GM19240 (cell line): ENCODE measurements at regions not wholly inside any gene's neighbourhood (a gene's known extent, or its start where the extent isn't known, plus 50 kb on each side); places are given as distances from the start of the nearest gene placed in this dataset.

Experiments used
- DNase-seq: peaks from one replicate; pipeline ENCODE4 v3.0.0; 2011; ENCODE audit warnings: low spot score; ENCODE audit not compliant: insufficient read length

DNA sequence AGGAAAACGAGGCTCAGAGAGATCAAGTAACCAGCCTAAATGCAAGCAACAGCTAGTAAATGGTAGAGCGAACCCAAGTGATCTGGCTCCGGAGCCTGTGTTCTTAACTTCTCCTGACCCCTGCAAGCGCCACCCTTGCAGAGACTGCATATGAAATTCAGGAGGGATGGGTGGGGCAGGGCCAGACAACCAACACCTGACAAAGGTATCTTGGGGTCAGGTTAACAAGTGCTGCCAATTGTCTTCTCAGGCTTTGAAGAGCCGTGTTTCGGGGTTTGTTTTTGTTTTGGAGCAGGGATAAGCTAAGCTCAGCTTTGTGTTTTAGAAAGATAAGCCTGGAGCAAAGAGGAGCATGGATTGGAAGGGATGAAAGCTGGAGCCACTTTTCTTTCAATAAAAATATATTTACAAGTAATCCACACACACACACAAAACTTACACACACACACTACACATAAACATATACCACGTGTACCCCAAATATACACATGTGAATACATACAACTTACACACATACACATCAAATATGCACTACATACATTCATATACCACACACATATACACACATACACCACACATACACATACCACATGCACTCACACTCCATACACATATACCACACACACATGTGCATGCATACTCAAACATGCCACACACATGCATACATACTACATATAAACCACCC is 722.0 kb downstream of the DIAPH3 start:
- DNase-seq = no peak

DNA sequence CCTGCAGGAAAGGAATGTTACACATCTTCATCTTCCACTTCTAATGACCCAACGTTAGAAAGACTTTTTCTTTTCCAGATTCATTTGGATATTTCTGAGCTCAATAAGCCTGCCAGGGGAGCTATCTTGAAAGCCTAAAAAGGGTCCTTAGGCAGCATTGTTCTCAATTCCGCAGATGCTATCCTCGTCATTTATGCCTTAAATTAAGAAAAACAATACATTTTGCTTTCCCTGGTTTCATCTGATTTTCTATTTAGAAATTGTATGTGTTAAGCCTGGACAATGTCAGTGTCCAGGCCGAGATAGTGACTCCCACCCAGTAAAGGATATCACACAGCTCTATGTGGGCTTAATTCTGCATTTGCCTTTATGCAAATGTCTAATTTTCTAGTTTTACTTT is 721.3 kb downstream of the DIAPH3 start:
- DNase-seq = no peak

DNA sequence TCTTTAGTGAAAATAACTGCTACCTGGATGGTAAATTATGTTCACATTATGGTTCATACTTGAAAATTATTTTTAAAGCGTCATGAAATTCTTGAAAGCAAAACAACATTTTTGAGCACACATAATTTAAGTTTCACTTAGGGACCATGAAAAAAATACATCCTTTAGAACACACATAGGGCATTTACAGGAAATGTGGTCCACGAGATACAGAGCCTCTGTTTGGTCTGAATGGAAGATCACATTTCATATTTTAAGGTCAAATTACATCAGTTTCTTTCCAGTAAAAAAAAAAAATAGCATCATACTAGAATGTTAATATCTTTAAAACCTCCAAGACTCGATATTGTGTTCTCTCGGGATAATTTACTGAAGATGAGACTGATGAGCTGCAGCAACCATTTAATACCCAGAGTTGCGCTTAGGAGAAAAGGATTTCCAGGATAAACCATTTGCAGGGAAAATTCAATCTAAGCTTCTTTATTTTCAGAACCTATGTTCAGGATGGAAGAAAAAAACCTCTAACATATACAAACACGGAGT is 720.7 kb downstream of the DIAPH3 start:
- no peak for DNase-seq

DNA sequence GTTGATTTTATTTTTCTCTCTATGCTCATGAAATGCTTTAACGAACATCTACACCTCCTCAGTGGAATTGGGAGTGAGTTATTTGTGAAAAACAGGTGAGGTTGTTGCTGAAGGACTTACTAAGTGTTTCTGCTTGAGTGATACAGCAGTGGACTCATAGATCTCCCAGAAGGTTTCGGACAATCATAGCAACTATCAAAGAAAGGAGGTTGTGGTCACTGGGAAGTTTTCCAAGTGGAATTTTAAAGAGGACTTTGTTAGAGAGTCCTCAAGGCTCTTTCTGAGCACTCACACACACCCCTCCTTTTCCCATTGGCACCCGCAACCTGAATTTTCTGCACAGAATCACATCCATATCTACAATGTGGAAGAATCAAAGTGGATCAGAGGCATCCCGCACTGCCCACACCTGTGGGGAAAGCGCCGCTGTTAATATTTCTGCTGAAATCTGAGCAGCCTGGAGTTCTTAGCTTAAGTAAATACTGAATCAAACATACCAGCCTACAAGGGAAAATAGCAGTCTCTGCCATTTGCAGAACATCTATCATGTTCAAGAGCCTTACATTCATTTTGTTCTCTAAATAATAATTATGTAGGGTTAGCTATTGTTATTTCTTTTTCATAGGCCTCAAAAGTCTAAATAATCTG is 719.4 kb downstream of the DIAPH3 start:
- DNase-seq = no peak

DNA sequence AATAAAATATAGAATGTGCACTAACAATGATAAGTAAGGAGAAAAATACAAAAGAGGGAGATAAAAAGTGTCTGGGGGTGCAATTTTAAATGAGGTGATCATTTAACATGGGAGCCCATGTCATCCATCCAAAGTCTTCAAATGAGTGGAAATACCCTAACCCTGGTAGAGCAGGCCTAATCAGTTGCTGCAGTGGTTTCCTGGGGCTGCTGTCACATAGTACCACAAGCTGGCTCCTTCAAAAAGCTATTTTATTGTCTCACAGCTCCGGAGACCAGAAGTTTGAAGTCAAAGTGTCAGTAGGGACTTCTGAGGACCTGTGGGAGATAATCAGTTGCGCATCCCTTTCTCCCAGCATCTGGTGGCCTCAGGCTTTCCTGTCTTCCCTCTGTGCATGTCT is 717.9 kb downstream of the DIAPH3 start:
- DNase-seq = no peak

DNA sequence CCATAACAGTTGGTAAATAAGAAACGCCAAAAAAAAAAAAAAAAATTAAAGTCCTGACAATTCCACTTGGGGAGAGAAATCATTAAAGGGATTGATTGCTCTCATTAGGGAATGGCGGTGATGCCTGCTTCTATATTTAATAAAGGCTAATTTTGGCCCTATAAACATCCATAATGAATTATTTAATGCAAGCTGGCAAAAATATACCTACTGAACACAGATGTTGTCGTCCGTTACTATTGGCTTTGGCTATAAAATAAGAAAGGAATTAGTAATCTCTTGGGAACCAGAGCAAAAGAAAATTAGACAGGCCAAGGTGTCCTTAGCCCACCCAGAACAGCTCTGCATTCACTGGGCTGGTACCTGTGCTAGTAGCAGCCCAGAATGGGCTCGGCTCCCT is 717.3 kb downstream of the DIAPH3 start:
- DNase-seq = no peak

DNA sequence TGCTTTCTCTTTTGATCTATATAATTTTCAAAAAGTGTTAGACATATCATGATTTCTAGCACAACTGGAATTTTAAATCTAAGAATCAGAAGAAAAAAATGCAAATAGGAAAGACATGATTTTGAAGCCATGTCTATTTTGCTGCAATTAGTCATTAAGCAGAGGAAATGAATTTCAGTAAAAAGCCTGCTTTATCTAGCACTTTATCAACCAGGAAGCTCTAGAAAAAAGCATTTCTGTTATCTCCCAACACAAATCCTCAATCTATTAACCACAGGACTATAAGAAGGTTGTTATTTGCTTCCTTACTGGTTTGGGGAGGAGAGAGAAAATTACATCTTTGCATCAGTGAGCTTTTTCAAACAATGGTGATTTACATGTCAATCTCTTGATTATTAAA is 716.7 kb downstream of the DIAPH3 start:
- DNase-seq = no peak

DNA sequence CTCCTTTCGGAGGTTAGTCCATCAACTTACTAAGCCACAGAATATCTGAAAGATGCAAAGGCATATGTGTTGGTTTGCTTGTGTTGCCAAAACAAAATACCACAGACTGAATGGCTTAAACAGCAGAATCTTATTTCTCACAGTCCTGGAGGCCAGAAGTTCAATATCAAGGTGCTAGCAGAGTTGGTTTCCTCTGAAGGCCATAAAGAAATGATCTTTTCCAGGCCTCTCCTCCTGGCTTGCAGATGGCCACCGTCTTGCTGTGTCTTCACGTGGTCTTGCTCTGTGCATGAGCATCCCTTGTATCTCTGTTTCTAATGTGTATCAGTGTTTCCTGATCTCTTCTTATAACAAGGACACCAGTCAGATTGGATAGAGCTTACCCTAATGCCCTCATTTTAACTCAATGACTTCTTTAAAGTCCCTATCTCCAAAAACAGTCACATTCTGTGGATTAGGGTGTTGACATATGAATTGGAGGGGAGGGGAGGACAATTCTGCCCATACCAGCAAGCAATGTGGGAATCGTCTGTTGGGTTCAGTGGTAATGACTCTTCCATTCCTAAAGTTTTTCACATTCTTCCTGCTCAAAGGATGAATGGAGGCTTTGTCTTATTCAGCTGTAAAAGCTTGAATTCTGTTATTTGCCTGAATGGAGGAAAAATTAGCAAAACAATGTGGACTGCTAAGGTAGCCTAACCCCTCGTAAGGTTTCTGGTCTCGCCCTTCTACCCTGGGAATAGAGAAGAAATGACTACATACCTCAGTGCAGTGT is 715.7 kb downstream of the DIAPH3 start:
- no peak for DNase-seq

DNA sequence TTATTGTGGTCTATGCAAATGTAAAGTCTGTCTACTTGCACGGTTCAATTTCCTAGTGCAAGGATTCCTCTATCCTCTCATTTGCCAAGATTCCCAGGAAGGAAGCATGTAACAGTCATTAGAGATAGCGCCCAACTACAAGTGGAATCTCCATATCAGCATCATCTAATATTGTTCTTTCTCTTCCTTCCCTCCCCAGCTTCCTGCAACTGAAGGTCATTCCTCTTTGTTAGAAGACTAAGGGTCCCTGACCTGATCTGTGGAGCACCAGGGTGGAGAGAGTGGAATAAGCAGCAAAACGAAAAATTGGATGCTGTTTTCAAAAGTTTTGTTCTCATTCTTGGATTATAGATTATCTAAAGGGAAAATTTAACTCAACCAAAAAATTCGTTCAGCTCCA is 714.0 kb downstream of the DIAPH3 start:
- DNase-seq = no peak

DNA sequence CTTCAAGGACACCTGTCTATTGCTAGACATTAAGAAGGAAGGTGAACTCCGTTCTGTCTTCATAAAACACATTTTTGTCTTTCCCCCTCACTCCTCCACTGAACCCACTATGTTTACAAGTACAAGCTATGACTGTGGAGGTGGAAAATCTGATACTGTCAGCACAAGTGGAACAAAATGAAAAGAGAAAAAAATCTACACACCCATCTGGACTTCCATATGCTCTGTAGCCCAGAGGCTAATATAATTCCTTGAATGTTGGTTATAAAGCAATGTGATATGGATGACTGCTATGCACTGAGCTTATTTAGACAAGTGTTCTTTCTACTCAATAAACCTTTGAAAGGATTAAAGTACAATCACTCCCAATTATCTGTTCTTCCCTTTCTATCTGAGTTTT is 713.5 kb downstream of the DIAPH3 start:
- DNase-seq = no peak

DNA sequence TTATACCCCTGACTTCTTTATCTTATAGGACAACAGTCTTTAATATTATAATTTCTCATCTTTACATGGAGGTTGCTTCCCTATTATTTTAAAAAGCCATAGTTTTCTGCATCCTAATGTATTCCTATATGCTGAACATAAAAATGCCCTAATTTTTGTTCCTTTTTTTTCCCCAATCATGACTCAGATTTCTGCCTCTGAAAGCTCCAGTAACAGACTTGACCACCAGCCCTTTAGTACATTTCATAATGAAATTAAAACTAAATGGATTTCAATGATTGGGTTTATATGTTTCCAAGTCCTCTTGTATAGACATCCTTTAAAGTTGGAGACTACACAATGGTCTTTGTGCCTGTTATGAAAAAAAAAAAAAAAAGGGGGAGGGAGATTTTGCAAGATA is 712.5 kb downstream of the DIAPH3 start:
- no peak for DNase-seq

DNA sequence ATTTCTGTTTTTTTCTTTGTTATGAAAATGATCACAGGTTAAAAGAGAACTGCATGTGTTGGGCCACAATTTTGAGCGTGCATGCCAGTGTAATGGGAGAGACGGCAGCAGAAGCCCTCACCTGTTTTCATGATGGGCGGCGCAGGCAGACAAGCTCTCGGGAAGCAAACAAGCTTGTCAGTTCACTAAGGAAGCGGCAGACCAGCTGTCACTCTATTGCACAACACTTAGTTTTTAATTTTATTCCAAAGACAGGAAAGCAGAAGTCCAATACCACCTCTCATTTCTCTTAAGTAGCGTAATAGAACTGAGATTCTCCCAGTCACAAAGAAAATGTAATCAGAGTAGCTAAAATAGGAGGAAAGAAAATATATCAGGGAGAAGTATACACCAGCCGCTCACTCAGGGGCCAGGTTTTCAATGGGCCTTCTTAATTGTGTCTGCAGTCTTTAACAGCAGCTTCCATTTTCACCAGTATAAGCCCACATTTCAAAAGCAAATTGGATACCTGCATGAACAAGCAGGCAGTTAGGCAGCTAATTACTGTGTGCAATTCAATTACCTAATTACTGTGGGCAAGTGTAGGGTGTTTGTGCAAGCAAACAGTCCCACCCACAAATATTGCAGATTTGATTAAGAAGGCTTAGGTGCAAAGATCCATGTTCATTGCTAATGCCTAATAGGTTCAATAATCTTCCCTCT is 711.4 kb downstream of the DIAPH3 start:
- DNase-seq = no peak

DNA sequence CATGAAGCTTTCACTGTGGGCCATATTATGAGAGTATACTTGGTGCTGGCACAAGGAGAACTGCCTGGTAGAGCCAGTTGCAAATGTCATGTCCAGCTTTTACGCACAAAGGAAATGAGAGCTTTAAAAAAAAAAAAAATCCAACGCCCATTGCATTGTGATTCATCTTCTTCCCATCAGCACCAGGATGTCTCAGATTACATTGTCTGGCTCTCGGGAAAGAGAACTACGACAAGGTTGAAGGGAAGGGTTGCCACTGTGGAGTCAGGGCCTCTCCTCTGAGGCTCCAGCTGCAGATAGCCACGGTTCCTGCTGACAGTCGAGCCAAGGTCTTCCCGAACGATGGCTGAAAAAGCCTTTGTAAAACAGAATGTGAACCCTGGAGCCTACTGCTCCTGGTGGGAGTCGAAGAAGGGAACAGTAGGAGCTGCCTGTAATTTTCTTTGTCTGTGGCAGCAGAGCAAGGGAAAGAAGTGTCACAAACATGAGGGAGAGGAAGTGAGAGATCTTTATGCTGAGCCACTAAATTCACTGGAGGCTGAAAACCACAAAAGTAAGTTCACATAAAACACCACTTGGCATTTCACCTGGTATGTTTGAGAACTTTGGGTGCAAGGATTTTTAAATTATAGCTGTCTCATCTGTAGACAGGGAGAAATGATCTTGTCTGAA is 704.7 kb downstream of the DIAPH3 start:
- DNase-seq = no peak

DNA sequence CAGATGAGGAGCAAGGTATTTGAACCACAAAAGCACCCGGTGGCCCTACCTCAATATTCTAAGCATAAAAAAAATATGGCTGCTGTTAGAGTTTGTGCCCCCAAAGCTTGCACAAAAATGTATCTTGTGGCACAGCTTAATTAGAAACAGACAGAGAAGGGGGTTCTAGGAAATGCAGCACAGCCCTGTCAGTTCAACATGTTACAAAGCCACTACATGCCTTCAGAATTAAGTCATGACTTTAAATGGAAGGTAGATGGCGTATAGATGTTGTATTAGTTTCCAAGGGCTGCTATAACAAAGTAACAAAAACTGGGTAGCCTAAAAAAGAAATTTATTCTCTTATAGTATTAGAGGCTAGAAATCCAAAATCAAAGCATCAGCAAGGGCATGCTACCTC is 703.8 kb downstream of the DIAPH3 start:
- no peak for DNase-seq

DNA sequence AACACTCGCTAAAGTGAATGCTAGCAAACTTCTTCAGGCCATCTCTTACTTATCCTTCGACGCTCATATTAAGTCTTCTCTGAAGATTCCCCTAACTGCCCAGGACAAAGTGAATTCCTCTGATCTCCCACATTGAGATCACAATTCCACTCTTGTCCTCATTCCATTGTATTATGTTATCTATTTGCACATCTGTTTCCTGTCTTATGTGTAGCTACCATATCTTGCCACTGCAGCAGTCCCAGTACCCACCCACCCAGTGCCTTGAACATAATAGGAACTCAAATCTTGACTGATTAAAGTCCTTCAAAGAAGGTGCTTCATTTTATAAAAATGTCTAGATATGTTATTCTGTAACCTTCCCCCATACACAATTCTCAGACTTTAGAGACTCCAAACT is 702.3 kb downstream of the DIAPH3 start:
- no peak for DNase-seq

DNA sequence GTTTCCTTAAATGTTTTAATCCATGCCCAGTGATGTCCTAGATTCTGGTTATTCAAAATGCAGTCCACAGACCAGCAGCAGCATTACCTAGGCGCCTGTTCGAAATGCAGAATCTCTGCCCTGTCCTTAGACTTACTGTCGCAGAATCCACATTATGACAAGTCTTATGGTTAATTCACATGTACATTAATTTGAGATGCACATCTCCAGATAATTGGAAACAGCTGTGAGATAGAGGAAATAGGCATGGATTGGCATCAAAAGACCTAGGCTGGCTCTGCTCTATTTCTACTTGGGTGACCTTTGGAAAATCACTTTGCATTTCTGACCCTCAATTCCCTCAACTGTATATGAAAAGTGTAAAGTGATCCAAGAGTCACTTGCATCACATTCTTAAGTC is 700.7 kb downstream of the DIAPH3 start:
- DNase-seq = no peak

DNA sequence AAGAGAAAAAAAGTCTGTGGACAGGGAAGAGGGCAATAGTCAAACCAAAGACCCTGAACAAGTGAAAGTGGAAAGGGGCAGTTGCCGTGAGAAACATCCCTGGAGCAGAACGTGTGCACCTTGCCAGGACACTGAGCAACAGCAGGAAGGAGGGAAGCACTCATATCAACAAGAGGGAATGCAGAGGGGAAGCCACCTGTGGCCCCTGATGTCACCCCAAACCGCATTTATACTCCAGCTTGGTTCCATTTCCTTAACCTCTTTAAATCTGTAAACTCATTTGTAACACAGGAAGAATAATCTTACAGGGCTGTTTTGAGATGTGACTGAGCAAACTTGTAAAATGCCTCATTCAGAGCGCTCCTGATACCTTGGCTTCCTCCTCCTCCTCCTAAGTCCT is 698.8 kb downstream of the DIAPH3 start:
- no peak for DNase-seq

DNA sequence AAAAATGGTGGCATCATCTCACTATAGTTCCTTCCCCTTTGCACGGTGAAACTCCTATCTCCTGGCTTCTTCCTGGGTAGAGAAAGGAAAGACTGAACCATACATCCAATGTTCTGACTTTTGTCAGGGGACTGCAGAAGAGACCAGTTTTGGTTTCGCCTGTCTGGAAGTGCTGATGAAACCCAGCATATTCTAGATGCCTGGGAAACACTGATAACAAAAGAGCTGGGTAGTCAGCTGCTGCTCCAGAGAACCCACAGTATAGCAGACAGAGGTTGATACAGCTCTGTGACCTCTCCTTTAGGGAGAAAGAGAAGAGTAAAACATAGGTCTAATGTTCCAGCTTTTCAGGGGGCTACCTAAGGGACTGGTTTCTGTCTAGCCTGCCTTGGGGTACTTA is 695.3 kb downstream of the DIAPH3 start:
- DNase-seq = no peak

DNA sequence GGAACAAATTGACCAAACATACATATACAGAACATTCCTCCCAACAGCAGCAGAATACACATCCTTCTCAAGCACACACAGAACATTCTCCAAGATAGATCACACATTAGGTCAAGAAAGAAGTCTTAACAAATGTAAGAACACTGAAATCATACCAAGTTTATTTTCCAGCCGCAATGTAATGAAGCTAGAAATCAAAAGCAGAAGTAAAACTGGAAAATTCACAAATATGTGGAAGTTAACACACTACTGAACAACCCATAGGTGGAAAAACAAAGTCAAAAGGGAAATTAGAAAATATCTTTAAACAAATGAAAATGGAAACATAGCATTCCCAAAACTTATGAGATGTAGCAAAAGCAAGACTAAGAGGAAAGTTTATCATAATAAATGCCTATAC is 692.6 kb downstream of the DIAPH3 start:
- no peak for DNase-seq

DNA sequence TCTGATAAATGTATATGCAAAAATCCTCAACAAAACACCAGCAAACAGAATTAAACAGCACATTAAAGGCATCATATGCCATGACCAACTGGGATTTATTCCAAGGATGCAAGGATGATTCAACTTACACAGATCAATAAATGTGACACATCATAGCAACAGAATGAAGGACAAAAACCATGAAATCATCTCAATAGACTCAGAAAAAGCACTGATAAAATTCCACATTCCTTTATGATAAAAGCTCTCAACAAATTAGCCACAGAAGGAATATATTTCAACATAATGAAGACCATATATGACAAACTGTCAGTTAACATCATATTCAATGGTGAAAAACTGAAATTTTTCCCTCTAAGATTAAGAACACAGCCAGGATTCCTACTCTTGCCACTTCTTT is 691.6 kb downstream of the DIAPH3 start:
- no peak for DNase-seq

DNA sequence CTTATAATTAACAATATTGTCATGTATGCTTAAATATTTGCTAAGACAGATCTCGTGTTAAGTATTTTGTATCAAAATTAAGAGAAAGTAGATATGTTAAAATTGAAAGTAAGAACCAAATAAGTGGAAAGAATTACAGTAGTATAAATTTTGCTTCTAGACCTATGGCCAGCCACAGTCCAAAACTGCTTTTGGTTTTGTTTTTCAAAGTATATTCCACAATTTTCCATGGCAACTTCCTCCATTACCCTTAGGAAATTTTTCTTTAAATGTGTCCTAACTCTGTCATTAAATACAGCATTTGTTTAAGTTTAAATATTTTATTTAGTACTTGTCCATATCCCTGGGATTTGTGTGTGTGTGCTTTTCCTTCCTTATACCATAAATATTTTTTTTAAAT is 689.0 kb downstream of the DIAPH3 start:
- no peak for DNase-seq
